Activated T-cell treated with anti-CD3 and anti-CD28 coated beads, Interleukin-2, amount 50 U/mL, for 4 hours (primary cell): ENCODE measurements at regions not wholly inside any gene's neighbourhood (a gene's known extent, or its start where the extent isn't known, plus 50 kb on each side); places are given as distances from the start of the nearest gene placed in this dataset.
"Not testable (repeated sequence)": the region's sequence is repeated elsewhere in the genome, so short reads cannot be mapped to it uniquely, and the experiment has no call there.

Experiments used
- ATAC-seq, 2 donors: fragments of 200-7000 bp; cut with Tn5 transposase; one replicate each; pipeline ENCODE4 v1.10.0; 2021
- DNase-seq: peaks from one replicate; pipeline ENCODE4 v3.0.0-alpha.2; 2020
- H3K27me3 Mint-ChIP-seq: one replicate; pipeline ENCODE4 v1.8.0; 2021; ENCODE audit warnings: low read depth, mixed read lengths
- H3K36me3 Mint-ChIP-seq: one replicate; pipeline ENCODE4 v1.8.0; 2022; ENCODE audit warnings: mixed read lengths; ENCODE audit not compliant: insufficient read depth
- H3K4me1 Mint-ChIP-seq: one replicate; pipeline ENCODE4 v1.8.0; 2021; ENCODE audit warnings: low read depth, mixed read lengths
- H3K4me3 Mint-ChIP-seq: one replicate; pipeline ENCODE4 v1.8.0; 2021; ENCODE audit warnings: mild to moderate bottlenecking, moderate library complexity, mixed read lengths
- H3K9me3 Mint-ChIP-seq: one replicate; pipeline ENCODE4 v1.8.0; 2021; ENCODE audit warnings: mixed read lengths

DNA sequence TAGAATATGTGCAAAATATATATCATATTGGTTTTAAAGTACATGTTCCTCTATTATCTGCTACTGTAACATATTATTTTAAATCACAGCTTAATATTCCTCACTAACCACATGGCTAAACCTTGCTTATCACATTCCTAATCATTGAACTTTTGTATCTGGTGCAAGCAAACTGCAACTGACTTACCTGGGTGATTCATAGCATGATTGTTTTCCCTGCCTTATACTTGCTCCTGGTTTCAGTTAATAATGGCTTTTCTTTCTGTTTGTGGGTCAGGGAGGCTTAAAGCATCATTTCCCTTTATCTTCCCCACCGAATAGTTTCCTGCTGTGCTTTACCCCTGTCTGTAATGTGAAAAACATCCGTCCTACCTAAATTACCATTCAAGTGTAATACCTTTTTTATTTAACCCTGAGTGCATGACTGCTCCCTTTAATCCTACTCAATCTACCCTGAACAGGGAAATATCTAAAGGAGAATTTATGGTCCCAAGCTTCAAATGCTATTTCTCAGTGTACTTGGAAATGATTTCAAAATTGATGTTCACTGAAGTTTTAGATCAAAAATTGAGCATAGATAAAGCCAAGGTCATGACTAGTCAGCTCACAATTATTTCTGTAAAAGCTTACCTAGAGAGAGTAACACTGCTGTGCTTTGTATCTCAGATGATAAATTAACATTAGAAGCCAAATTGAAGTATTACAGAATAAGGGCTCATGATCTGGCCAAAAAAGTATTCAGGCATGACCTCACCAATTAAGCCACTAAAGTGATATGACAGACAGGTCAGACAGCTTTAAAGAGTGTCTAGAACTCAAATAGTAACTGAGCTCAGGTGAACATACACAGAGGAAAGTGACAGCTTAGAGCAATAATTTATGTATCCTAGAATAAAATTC, 507.1 kb downstream of the BRINP3 start:
- Mint-ChIP-seq H3K27me3 (no peaks in the 10 kb centered on the region), H3K9me3 (peaks cover 7% of the 10 kb centered on the region), H3K4me1 (no peaks in the 10 kb centered on the region), H3K36me3 (no peaks in the 10 kb centered on the region), H3K4me3 (no peak overlapping the region)
- ATAC-seq: no peak
- DNase-seq: no peak

DNA sequence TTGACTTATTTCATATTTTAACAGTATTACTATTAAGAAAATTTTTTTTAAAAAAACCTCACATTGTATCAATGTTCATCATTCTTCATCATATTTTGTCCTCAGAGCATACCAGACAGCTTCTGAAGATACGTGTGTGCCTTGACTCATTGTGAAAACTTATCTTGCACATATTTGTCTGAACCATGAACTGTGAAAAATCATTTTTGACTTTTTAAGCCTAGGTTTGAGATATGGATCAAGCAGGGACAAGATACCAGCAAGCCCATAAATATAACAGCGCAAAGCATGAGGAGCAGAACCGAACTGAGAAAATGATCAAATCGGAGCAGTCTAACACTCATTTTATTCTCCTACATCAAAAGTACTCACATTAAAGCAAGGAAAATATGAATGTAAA, 506.0 kb downstream of the BRINP3 start:
- Mint-ChIP-seq H3K9me3 (peaks cover 14% of the 10 kb centered on the region), H3K36me3 (no peaks in the 10 kb centered on the region), H3K27me3 (no peaks in the 10 kb centered on the region), H3K4me3 (no peak overlapping the region), H3K4me1 (no peaks in the 10 kb centered on the region)
- DNase-seq (no peak), ATAC-seq (no peak)

DNA sequence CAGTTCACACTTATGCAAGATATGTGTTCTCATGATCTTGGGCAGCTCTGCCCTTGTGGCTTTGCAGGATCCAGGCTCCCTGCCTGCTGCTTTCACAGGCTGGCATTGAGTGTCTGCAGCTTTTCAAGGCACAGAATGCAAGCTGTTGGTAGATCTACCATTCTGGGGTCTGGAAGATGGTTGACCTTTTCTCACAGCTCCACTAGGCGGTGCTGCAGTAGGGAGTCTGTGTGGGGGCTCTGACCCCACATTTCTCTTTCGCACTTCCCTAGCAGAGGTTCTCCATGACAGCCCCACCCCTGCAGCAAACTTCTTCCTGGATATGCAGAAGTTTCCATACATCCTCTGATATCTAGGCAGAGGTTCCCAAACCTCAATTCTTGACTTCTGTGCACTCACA, 500.5 kb downstream of the BRINP3 start:
- Mint-ChIP-seq H3K36me3 (no peaks in the 10 kb centered on the region), H3K9me3 (peaks cover 36% of the 10 kb centered on the region), H3K4me1 (no peaks in the 10 kb centered on the region), H3K4me3 (no peak overlapping the region), H3K27me3 (no peaks in the 10 kb centered on the region)
- ATAC-seq: no peak
- no peak for DNase-seq

DNA sequence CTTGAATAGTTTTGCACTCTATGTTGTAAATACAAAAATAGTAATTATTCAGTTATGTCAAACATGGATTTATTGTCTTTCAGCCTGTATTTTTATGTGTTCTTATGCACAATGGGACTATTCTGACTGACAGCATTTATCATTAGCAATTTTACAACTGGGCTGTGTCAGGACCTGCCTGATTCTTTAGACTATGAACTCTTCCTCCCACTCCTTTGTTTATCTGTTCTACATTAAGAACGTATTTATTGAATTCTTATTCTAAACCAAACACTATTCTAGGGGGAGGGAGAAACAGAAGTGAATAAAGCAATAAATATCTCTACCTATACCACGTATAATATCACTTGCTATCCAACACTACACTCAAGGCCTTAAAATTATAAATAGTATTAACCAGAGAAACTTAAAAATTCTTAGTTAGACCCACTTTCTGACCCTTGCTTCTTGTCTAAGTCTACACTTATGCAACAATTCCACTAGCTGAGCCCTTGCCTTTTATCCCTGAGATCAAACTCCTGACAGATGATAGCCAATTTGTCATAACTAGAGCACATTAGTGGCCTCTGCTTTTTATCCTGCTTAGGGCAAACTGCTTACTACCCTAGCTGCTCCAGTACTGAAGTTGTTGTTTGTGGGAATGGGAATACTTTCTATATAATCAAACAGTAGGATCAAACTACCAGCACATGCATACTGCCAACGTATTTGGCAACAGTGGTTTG, 494.3 kb downstream of the BRINP3 start:
- ATAC-seq: no peak
- DNase-seq: no peak
- no peaks in the 10 kb centered on the region for H3K36me3 Mint-ChIP-seq
- no peak overlapping the region for H3K4me3 Mint-ChIP-seq
- peaks cover 26% of the 10 kb centered on the region for H3K9me3 Mint-ChIP-seq
- no peaks in the 10 kb centered on the region for H3K4me1 Mint-ChIP-seq
- no peaks in the 10 kb centered on the region for H3K27me3 Mint-ChIP-seq

DNA sequence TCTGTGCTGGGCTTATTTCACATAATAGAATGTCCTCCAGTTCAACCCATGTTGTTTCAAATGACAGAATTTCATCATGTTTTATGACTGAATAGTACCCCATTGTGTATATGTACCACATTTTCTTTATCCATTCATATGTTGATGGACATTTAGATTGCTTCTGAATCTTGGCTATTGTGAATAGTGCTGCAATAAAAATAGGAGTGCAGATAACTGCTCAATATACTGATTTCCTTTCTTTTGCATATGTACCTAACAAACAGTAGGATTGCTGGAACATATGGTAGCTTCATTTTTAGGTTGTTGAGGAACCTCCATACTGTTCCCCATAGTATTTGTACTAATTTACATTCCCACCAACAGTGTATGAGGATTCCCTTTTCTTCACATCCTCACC, 491.1 kb downstream of the BRINP3 start:
- no peaks in the 10 kb centered on the region for H3K4me1 Mint-ChIP-seq
- H3K4me3 Mint-ChIP-seq: no peak overlapping the region
- H3K27me3 Mint-ChIP-seq: no peaks in the 10 kb centered on the region
- no peak for ATAC-seq
- H3K36me3 Mint-ChIP-seq: no peaks in the 10 kb centered on the region
- no peak for DNase-seq
- H3K9me3 Mint-ChIP-seq: peaks cover 26% of the 10 kb centered on the region

DNA sequence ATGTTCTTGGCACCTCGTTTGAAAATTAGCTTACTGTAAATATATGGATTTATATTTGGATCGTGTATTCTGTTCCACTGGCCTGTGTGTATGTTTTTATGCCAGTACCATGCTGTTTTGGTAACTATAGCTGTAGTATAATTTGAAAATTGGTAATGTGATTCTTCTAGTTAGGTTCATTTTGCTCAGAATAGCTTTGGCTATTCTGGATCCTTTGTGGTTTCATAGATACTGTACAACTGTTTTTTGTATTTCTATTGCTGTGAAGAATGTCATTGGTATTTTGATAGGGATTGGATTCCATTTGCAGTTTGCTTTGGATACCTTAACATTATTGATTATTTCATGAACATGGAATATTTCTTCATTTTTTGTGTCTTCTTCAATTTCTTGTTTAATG, 490.2 kb downstream of the BRINP3 start:
- Mint-ChIP-seq H3K36me3 (no peaks in the 10 kb centered on the region), H3K9me3 (peaks cover 34% of the 10 kb centered on the region), H3K4me3 (no peak overlapping the region), H3K27me3 (no peaks in the 10 kb centered on the region), H3K4me1 (no peaks in the 10 kb centered on the region)
- ATAC-seq (no peak), DNase-seq (no peak)

DNA sequence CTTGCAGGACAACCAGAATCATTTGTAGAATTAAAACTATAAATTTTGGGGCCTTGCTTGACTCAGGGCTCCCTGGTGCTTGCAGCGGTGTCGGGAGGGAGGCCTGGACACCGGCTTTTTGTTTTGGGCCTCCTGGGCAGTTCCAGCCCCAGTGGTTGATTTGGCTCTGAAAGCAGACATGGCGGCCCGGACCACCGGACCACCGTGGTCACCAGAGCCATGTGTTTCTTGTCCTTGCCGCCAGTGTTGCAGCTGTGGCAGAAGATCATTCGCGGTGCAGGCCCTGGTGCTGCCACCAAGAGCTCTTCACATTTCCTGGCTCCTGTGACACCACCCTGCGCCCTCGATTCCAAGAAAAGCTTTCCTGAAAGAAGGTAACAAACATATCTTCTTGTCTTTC, 484.8 kb downstream of the BRINP3 start:
- Mint-ChIP-seq H3K4me3 (no peak overlapping the region), H3K36me3 (no peaks in the 10 kb centered on the region), H3K27me3 (no peaks in the 10 kb centered on the region), H3K4me1 (no peaks in the 10 kb centered on the region), H3K9me3 (peaks cover 39% of the 10 kb centered on the region)
- ATAC-seq (no peak), DNase-seq (no peak)

DNA sequence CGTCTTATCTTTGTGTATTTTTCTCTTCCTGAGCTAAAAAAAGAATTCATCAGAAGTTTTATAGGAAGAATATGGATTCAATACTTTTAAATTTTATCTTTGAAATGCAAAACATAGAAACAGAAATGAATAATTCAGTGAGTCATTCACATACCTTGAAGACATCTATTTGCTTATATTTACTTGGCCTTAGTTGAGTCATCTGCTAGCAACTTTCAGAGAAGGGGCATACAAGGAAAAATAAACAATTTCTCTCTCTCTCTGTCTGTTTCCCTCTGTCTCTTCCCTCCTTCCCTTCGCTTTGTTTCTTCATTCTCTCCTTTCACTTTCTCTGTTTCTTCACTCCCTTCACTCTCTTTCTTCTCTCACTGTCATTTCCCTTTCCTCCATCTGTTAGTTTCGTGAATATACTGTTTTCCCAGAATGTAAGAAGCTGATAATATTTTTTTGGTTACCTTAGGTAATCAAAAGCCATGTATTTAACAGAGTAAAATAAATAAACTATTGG, 477.2 kb downstream of the BRINP3 start:
- peaks cover 18% of the 10 kb centered on the region for H3K9me3 Mint-ChIP-seq
- H3K4me3 Mint-ChIP-seq: no peak overlapping the region
- H3K4me1 Mint-ChIP-seq: no peaks in the 10 kb centered on the region
- H3K27me3 Mint-ChIP-seq: no peaks in the 10 kb centered on the region
- no peaks in the 10 kb centered on the region for H3K36me3 Mint-ChIP-seq
- ATAC-seq (no peak), DNase-seq (no peak)

DNA sequence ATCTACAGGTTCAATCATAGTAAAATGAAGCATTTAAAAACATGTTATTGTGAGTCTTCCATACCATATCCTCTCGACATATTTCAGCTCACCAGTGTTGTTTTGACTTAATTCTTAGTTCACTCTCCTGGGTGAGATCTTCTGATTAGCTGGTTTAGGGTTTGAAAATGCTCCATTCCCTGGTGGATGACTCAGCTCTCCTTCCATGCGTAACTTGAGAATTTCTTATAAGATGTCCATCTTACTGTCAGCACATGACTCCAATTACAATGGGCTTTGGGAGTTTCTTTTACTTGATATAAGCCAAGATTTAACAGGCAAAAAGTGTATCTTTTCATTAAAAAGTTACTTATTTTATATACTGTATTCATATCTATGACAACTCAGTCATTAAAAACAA, 476.5 kb downstream of the BRINP3 start:
- no peak for DNase-seq
- Mint-ChIP-seq H3K4me1 (no peaks in the 10 kb centered on the region), H3K27me3 (no peaks in the 10 kb centered on the region), H3K9me3 (peaks cover 22% of the 10 kb centered on the region), H3K36me3 (no peaks in the 10 kb centered on the region), H3K4me3 (no peak overlapping the region)
- no peak for ATAC-seq

DNA sequence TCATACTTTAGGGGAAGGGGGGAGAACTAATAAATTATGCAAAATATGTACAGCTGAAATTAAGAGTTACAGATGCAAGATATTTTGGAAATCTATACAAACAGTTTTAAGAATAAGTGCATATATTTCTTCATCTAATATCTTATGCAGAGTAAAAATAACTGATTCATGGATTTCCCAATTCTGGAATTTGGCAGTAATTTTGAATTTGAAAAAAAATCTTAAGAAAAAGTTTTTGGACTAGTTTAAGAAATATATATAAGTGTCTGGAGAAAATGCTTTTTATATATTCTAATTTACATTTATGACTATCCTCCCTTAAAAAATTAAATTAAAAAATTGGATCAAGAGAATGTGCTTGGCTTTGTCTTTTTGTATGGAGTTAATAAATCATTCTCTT, 474.3 kb downstream of the BRINP3 start:
- ATAC-seq: no peak

DNA sequence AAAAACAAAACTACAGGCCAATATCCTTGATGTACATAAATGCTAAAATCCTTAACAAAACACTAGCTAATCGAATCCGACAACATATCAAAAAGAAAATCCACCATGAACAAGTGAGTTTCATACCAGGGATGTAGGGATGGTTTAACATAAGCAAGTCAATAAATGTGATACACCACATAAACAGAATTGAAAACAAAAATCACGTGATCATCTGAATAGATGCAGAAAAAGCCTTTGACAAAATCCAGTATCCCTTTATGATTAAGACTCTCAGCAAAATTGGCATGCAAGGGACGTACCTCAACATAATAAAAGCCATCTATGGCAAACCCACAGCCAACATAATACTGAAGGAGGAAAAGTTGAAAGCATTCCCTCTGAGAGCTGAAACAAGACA, 466.1 kb downstream of the BRINP3 start:
- DNase-seq (no peak), ATAC-seq (no peak)
- Mint-ChIP-seq H3K36me3 (no peaks in the 10 kb centered on the region), H3K4me3 (no peak overlapping the region), H3K27me3 (no peaks in the 10 kb centered on the region), H3K9me3 (peaks cover 20% of the 10 kb centered on the region), H3K4me1 (no peaks in the 10 kb centered on the region)

More for the DNA sequence above, 474.3 kb downstream of the BRINP3 start:
- H3K36me3 Mint-ChIP-seq: no peaks in the 10 kb centered on the region
- no peaks in the 10 kb centered on the region for H3K27me3 Mint-ChIP-seq
- no peak for DNase-seq
- H3K4me1 Mint-ChIP-seq: no peaks in the 10 kb centered on the region
- H3K9me3 Mint-ChIP-seq: peaks cover 22% of the 10 kb centered on the region
- H3K4me3 Mint-ChIP-seq: no peak overlapping the region

DNA sequence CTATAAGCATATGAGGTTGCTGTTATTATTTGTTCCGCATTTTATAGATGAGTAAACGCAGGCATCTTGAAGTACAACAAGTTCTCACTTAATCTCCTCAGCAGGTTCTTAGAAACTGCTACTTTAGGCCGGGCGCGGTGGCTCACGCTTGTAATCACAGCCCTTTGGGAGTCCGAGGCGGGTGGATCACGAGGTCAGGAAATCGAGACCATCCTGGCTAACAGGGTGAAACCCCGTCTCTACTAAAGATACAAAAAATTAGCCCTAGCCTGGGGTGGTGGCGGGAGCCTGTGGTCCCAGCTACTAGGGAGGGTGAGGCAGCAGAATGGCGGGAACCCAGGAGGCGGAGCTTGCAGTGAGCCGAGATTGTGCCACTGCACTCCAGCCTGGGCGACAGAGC, 458.5 kb downstream of the BRINP3 start:
- not testable (repeated sequence) for H3K4me3 Mint-ChIP-seq, DNase-seq, ATAC-seq, H3K4me1 Mint-ChIP-seq, H3K27me3 Mint-ChIP-seq, H3K36me3 Mint-ChIP-seq
- peaks cover 27% of the 10 kb centered on the region for H3K9me3 Mint-ChIP-seq

DNA sequence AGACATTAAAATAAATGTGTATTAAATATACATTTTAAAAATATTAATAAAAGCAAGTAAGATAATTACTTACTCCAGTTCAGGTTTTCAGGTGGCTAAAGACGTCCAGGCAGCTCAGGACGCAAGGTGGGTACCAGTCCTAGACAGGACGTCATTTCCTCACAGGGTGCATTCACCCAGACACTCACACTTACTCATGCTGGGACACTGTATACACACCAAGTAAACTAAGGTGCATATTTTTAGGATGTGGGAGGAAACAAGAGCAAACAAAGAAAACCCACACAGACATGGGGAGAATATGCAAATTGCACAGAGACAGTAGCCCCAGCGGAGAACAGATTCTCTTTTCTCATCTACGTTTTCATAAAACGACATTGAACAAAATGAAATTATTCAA, 457.9 kb downstream of the BRINP3 start:
- no peaks in the 10 kb centered on the region for H3K4me1 Mint-ChIP-seq
- no peaks in the 10 kb centered on the region for H3K27me3 Mint-ChIP-seq
- no peaks in the 10 kb centered on the region for H3K36me3 Mint-ChIP-seq
- no peak overlapping the region for H3K4me3 Mint-ChIP-seq
- peaks cover 24% of the 10 kb centered on the region for H3K9me3 Mint-ChIP-seq
- ATAC-seq: no peak
- DNase-seq: no peak

DNA sequence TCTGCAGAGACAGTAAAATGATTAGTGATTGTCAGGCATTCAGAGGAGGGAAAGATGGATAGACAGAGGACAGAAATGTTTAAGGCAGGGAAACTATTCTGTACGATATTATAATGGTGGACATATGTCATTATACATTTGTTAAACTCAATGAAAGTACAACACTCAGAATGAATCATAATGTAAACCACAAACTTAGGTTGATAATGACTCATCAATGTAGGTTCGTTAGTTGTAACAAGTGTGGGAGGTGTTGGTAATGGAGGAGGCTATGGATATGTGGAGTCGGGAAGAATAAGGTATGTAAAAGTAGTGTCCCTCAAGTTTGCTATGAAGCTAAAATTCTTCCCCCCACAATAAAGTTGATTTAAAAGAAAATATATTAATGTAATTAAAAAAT, 455.0 kb downstream of the BRINP3 start:
- ATAC-seq (no peak), DNase-seq (no peak)
- Mint-ChIP-seq H3K9me3 (peaks cover 23% of the 10 kb centered on the region), H3K27me3 (no peaks in the 10 kb centered on the region), H3K4me1 (no peaks in the 10 kb centered on the region), H3K36me3 (no peaks in the 10 kb centered on the region), H3K4me3 (no peak overlapping the region)

DNA sequence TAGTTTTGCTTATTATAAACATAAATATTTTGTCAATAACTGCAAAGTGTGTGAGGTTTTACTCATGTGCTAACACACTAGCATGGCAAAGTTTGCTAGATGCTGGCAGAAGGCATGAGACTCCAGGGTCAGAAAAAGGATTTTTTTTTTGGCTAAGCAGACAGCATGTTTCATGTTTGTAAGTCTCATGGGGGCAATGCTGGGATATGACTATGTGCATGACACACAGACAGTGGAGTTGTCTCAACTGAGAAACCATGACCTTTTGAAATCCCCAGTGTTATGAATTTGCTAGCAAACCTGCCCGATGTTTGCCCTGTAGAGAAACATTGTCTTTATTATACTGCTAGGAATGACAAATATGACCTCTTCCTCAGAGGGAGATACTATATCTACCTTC, 448.2 kb downstream of the BRINP3 start:
- DNase-seq (no peak), ATAC-seq (no peak)
- peaks cover 8% of the 10 kb centered on the region for H3K9me3 Mint-ChIP-seq
- no peaks in the 10 kb centered on the region for H3K4me1 Mint-ChIP-seq
- no peak overlapping the region for H3K4me3 Mint-ChIP-seq
- H3K36me3 Mint-ChIP-seq: no peaks in the 10 kb centered on the region
- H3K27me3 Mint-ChIP-seq: no peaks in the 10 kb centered on the region
